ENCODE measurements at regions not wholly inside any gene's neighbourhood (a gene's known extent, or its start where the extent isn't known, plus 50 kb on each side); places are given as distances from the start of the nearest gene placed in this dataset.

- TF ChIP-seq CTCF (IDR thresholded peaks at IDR 0.05) (no peak), REST (IDR thresholded peaks at IDR 0.05; ENCODE audit: insufficient read depth in 1 of 2, low read depth in 2 of 2, low read length in 1 of 2) (no peak), SIN3A (IDR thresholded peaks at IDR 0.05; ENCODE audit: borderline replicate concordance, insufficient read depth, low read depth, low read length) (no peak)
These were observed 355.5 kb upstream of the NCAM2 start for GRCh38 chr21:20642681-20643080.
